GM19240 (cell line): ENCODE measurements at regions not wholly inside any gene's neighbourhood (a gene's known extent, or its start where the extent isn't known, plus 50 kb on each side); places are given as distances from the start of the nearest gene placed in this dataset.
"Not testable (repeated sequence)": the region's sequence is repeated elsewhere in the genome, so short reads cannot be mapped to it uniquely, and the experiment has no call there.

ENCODE experiments used
- DNase-seq: peaks from one replicate; pipeline ENCODE4 v3.0.0; 2011; ENCODE audit warnings: low spot score; ENCODE audit not compliant: insufficient read length

DNA sequence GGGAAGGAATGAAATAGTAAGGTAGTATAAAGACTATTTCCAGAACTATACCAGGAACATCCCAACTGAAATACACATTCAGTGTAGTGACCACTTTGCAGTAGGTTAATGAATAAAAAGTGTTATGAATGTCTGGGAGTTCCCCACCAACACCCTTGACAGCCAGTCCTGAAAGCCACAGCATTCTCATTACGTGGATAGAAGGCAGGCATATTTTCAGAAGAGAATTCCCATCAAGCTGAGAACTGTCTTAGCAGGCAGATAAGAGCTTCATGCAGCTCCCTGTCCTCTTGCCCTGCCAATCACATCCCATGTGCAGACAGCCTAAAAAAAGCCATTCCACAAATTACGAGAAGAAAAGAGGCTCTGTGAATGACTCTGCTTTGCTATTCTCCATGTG lies 695.0 kb downstream of the DTWD2 start:
- no peak for DNase-seq

DNA sequence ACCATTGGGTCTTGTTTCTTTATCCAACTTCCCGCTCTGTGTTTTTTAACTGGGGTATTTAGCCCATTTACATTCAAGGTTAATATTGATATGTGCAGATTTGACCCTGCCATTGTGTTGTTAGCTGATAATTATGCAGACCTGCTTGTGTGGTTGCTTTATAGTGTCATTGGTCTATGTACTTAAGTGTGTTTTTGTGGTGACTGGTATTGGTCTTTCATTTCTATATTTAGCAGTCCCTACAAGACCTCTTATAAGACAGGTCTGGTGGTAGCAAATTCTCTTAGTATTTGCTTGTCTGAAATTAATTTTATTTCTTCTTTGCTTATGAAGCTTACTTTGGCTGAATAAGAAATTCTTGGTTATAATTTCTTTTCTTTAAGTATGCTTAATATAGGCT lies 698.1 kb downstream of the DTWD2 start:
- DNase-seq, result no peak

DNA sequence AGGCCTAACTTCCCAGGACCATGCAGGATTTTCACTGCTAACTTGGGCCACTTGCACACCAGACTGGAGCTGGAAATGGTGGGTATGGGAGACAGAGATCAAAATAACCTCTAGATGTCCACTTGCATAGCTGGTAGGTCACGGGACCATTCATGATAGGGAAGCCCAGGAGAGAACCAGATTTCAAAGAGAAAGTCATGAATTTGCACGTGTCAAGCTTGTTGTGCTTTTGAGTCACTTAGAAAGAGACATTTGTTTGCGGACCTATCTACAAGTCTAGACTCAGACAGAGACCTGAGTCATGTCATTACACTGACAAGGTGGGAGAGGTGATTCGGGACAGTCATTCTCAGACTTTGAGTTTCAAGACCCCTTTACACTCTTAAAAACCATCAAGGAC lies 704.1 kb downstream of the DTWD2 start:
- not testable (repeated sequence) for DNase-seq

DNA sequence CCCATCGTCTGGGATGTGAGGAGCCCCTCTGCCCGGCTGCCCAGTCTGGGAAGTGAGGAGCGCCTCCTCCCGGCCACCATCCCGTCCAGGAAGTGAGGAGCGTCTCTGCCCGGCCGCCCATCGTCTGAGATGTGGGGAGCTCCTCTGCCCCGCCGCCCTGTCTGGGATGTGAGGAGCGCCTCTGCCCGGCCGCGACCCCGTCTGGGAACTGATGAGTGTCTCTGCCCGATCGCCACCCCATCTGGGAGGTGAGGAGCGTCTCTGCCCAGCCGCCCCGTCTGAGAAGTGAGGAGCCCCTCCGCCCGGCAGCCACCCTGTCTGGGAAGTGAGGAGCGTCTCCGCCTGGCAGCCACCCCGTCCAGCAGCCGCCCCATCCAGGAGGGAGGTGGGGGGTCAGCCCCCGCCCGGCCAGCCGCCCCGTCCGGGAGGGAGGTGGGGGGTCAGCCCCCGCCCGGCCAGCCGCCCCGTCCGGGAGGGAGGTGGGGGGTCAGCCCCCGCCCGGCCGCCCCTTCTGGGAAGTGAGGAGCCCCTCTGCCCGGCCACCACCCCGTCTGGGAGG lies 705.8 kb downstream of the DTWD2 start:
- DNase-seq, result not testable (repeated sequence)

DNA sequence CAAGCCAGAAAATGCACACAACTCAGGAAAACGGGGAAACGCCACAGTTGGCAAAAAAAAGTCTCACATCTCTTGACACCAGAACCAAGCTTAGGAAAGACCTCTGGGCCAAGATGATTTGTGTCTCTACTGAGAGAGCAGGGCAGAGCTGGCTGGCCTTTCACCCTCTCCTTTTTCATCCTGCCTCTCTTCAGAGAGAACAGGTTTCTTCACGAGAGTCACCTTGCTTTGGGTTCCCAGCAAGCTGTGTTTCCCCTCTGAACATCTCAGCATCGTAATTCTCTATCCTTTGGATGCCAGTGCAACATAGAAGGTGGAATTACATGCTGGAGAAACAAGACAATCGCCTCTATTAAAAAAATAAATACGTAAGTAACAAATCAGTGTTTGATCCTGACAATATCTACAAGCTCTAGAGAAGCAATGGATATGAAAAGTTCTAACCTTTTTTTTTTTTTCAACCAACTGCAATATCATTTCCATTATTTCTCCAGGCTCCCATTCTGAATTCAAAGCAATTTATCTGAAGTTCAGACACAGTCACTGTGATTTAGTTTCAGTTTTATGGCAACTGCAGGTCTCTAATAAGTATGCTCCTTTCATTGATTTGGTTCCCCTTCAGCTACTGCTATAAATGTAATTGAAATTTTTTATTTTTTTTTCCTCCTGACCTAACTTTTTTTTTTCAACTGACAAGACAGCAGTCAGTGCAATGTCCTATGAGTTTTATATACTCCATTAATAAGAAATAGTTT lies 708.6 kb downstream of the DTWD2 start:
- DNase-seq, result no peak

GRCh38 chr5:118270526-118270925 lies 717.8 kb downstream of the DTWD2 start:
- DNase-seq, result no peak

DNA sequence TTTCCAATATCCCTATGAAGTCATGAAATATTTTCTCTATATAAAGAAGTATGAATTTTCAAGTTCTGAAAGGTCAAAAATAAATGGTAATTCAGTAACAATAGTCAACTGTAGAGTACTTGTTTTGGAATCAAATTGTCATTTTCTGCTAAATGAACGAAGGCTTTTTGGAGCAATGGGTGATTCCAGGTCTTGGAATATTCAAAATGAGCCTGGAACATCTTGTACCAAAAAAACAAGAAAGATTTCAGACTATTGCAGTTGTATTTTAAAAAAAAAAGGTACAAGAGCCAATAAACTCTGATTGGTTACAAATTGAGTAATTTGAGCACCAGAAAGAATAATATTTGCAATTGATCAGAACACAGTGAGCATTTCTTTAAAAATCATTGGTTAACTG lies 730.1 kb downstream of the DTWD2 start:
- no peak for DNase-seq

DNA sequence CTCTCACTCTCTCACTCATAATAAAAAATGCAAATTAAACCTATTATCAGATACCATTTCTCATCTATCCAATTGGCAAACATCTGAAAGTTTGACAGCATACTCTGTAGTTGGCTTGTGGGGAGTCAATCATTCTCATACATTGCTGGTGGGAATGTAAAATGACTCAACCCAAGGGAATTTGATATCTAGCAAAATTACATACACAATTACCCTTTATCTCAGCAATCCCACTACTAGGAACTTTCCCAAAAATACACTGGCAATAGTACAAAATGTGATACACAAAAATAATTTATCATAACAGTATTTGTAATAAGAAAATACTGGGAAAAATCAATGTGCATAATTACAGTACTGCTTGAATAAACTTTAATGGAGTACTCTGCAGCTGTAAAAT lies 731.3 kb downstream of the DTWD2 start:
- DNase-seq, result no peak

DNA sequence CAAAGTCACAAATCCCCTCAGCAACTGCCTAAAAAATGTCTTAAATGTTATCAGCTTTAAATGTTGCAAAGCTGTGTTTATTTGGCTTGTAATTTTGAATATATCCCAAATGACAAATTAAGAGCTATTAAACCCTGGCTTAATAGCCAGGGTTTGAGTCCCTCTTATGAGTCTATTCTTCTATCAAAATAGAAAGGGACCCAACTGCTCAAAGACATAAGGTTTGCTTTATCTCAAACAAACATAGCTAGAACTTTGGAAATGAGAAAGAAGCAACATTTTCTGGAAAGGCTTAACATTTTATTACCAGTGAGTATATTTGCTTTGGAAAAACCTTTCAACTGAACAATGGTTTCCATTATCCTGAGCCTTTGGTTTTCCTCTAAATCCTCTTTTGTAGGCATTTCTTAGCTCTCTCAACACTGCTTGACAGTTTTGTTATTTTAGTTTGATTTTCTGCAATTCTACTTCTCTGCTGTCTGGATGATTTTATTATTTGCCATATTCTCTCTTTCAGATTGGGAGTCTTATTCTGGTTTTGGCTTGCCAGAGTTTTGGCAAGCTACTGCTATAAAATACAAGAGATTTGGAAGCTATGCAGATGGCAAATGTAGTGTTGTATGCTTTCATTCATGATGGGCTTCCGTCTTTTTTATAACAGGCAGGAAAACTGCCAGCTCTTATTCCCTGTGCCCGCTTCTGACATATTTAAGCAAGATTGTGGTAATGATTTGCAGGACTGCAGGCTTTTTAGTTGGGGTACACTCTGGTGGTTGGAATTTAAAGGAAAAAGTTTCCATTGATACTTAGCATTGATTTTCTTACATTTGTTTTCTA lies 734.9 kb downstream of the DTWD2 start:
- DNase-seq, result no peak

- DNase-seq, result no peak
Observed at GRCh38 chr5:118249386-118249785, 739.0 kb downstream of the DTWD2 start.

DNA sequence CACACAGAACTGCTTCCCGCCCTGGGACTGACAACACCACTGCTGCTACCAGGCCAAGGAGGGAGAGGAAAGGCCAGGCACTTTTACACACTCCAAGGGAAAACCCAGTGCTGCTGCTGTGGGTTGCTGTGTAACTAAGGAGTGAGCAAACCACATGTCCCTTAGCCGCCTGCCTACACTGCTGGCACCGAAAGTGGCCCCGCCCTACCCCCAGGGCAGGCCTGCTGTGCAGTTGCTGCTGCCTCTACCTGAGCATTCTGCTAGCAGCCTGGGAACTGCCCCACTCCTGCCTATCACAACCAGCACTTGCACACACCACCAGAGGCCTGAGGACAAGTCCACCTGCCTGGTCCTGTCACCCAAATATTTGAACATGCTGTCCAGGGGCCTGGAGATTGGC lies 740.9 kb downstream of the DTWD2 start:
- no peak for DNase-seq

DNA sequence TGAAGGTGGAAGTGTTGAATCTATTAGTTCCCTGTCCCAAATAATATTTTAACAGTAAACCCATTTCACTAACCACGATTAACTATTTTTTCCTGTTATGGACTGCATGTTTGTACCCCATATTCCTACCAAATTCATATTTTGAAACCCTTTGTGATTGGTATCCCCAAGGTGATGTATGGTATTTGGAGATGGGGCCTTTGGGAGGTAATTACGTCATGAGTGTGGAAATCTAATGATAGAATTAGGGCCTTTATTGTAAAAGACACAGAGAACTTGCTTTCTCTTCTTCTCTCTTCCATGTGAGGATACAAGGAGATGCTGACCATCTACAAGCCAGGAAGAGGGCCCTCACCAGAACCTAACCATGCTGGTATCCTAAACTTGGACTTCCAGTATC lies 744.7 kb downstream of the DTWD2 start:
- no peak for DNase-seq

- no peak for DNase-seq
Observed at GRCh38 chr5:118243068-118243467, 745.3 kb downstream of the DTWD2 start.

DNA sequence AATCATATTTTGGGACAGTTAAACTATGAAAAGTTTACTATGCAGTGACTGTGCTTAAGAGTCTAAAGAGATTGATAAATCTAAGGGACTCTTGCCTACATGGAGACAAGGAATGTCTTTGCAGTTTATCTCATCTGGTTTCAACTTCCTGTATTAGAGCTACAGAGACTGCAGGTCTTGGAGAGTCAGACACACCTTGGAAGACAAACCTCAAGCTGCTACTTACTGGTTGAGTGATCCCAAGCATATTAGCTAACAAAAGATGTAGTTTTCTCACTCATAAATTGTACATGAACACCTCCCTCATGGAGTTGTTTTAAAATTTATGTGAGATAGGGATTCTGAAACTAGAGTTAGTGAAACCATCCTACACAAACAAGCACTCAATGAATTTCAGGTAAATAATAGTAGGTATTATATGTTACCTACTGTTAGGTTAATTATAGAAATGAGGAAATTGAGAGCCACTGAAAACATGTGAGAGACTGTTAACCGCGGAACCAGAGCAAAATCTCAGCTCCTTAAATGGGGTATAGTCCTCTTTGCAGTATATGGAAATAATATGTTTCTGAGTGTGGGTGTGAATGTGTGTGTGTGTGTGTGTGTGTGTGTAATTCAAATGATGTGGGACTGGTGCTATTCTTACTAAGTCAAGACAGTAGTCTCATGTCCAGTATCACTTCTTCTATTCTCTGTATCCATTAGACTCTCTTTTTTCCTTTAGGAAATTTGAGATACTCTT lies 752.1 kb downstream of the DTWD2 start:
- no peak for DNase-seq

- DNase-seq, result no peak
Observed at GRCh38 chr5:118233606-118234005, 754.7 kb downstream of the DTWD2 start.

GRCh38 chr5:118228489-118228888 lies 759.9 kb downstream of the DTWD2 start:
- no peak for DNase-seq

DNA sequence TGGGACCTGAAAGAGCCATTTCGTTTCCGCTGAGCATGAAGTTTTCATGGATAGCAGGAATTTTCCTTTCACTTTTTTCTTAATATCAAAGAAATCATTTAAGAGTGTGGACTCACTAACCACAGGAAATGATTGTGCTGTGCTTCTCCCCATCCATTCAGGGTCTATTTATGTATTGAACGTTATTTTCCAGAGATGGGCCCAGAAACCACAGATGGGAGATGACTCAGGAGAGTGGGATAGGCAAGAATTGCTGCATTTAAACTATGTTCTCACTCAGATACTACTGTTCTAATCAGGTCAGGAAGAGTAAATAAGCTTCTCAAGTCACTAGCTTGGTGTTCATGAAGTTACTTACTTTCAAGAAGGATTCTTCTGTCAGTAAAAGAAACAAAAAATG lies 763.8 kb downstream of the DTWD2 start:
- DNase-seq, result no peak

DNA sequence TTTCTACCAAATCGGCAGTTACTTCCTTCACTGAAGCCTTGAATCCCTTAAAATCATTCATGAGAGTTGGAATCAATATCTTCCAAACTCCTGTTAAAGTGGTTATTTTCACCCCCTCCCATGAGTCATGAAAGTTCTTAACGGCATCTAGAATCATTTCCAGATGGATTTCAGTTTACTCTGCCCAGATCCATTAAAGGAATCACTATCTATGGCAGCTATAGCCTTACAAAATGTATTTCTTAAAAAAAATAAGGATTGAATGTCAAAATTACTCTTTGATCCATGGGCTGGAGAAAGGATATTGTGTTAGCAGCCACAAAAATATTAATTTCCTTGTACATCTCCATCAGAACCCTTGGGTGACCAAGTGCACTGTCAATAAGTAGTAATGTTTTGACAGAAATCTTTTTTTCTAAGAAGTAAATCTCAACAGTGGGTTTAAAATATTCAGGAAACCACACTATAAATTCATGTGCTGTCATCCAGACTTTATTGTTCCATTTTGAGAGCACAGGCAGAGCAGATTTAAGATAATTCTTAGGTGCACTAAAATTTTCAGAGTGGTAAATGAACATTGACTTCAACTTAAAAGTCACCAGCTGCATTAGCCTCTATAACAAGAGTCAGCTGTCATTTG lies 767.7 kb downstream of the DTWD2 start:
- no peak for DNase-seq

DNA sequence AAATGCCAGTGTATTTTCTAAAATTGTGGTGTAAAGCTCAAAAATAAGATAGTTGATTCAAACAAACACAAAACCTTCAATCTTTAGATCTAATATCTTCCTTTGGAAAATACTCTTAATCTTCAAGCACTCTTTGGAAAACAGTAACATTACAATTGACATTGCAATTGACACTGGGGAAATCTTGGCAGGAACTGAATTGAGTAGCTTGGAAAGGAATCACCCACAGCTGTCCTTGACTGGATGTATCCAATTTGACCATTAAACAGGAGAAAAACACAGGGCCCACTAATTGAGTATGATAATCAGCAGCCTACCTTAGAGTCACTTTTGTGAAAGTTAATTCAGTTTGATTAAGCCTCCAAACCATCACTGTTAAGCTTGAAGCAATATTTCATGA lies 776.7 kb downstream of the DTWD2 start:
- no peak for DNase-seq

GRCh38 chr5:118208031-118208453 lies 780.3 kb downstream of the DTWD2 start:
- DNase-seq, result no peak

- no peak for DNase-seq
Observed at GRCh38 chr5:118199801-118200200, 788.5 kb downstream of the DTWD2 start.
